GM12872 (cell line): ENCODE measurements at regions not wholly inside any gene's neighbourhood (a gene's known extent, or its start where the extent isn't known, plus 50 kb on each side); places are given as distances from the start of the nearest gene placed in this dataset.

Experiments used
- CTCF ChIP-seq: IDR thresholded peaks from 3 replicates; pipeline ENCODE4 v1.5.1; 2011; ENCODE audit warnings: low read depth, mild to moderate bottlenecking, low read length, moderate library complexity; ENCODE audit not compliant: insufficient read depth

GRCh38 chr17:79515646-79516571 is 94.9 kb downstream of the RBFOX3 start:
- no peak for TF ChIP-seq CTCF

GRCh38 chr17:79515110-79515509 is 95.7 kb downstream of the RBFOX3 start:
- no peak for TF ChIP-seq CTCF

DNA sequence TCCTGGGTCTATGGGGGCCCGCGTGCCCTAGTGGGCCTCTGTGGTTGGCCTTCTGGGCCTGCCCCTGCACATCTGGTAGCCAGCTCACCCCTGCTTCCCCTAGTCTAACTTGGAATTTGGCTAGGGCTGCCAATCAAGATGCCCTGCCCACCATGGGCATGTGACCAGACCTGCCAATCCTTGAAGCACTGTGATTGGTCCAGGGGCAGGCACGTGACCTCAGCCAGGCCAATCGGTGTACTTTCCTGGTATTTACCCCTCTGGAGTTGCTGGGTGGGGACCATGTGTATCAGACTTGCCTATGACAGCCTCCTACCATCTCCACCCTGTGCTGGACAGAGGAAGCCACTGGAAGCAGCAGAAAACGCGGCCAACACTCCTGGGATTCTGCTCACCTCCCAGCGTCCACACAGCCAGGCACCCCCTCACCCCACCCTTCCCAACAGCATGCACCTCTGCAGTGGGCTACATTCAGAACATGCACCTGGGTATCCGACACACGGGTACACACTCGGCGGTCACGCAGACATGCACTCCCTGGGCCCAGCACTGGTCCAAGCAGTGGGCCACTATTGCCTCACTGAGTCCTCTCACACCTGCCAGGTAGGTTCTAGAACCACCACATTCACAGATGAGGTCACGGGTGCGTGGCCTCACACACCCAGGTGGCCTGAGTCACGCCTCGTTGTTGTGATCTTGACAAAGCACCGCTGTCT is 96.9 kb downstream of the RBFOX3 start:
- no peak for TF ChIP-seq CTCF

DNA sequence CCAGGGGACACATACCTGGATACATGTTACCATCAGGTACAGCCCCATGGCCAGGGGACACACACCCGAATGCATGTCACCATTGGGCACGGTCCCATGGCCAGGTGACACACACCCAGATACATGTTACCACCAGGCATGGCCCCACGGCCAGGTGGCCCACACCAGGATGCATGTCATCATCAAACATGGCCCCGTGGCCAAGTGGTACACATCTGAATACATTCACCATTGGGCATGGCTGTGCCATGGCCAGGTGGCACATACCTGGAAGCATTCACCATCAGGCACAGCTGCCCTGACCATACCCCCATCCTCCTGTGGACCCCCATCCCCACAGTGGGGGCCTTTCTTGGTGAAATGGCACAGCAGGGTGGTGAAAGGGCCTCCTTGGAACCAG is 97.6 kb downstream of the RBFOX3 start:
- no peak for TF ChIP-seq CTCF

- TF ChIP-seq CTCF = no peak
Measured at GRCh38 chr17:79511471-79511870, 99.4 kb downstream of the RBFOX3 start.

GRCh38 chr17:79510071-79510470 is 100.8 kb downstream of the RBFOX3 start:
- no peak for TF ChIP-seq CTCF

GRCh38 chr17:79509490-79509889 is 101.4 kb downstream of the RBFOX3 start:
- TF ChIP-seq CTCF = no peak
